H1 (cell line): ENCODE measurements at regions not wholly inside any gene's neighbourhood (a gene's known extent, or its start where the extent isn't known, plus 50 kb on each side); places are given as distances from the start of the nearest gene placed in this dataset.

ENCODE experiments used
- SAP30 ChIP-seq: fragments of 300-600 bp; sonication (generic); IDR thresholded peaks from 2 replicates; pipeline ENCODE4 v1.7.1; 2012; ENCODE audit warnings: low read length, moderate library complexity, mild to moderate bottlenecking, inconsistent platforms; ENCODE audit not compliant: insufficient read depth, insufficient replicate concordance
- SP2 ChIP-seq: IDR thresholded peaks from 2 replicates; pipeline ENCODE4 v1.6.1; 2012; ENCODE audit warnings: mild to moderate bottlenecking, low read length, inconsistent platforms

DNA sequence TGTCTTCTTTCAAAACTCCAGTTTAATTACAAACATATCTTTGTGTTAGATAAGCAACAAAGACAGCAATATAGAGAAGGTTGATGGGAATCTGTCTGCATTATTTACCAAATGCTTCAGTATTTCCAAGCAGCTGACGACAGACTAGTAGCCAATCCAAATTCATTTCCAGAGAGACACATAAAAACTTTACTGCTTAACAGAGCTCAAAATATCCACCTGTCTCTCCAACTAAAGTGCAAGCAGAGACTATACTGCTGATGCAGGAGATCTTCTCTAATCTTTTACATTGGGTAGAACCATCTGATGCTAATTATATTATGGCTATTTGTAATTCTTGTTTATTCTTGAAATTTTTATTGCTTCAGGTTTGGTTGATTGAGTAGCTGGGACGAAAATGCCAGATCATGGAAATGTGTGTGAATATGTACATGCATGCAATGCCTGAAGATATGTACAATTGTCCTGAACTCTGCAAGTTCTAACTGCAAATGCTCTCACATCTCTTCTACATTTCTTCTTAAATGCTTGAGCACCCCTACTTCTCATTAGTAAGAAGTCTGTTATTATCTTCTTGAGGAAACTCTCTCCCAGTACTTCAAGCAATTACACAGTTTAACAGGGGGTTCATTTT lies 200.0 kb downstream of the PDHA2 start (continued):
- TF ChIP-seq SP2 (no peak), SAP30 (no peak)
